ENCODE measurements at regions not wholly inside any gene's neighbourhood (a gene's known extent, or its start where the extent isn't known, plus 50 kb on each side); places are given as distances from the start of the nearest gene placed in this dataset.
"Not testable (repeated sequence)": the region's sequence is repeated elsewhere in the genome, so short reads cannot be mapped to it uniquely, and the experiment has no call there.

DNA sequence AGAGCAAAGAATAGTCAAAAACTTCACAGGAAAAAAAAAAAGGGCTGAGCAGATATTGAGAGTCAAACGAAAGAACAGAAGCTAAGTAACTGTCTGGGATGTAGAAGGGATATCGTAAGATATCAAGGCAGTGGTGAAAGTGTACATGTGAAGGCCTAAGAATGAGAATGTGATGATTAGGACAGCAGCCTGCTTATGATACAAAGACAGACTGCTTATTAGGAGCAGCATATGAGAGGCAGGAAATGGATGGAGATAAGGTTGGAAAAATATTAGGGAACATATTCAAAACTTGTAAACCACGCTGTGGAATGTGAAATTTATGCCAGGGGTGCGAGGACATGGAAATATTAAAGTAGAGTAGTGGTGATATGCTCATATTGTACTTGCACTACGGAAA is 133.1 kb upstream of the FAM174A start:
- in situ Hi-C loops (cut with HindIII; ENCODE audit: low sequenced_read_pairs), result no loop called here
- no peak for DNase-seq (ENCODE audit: low spot score)

DNA sequence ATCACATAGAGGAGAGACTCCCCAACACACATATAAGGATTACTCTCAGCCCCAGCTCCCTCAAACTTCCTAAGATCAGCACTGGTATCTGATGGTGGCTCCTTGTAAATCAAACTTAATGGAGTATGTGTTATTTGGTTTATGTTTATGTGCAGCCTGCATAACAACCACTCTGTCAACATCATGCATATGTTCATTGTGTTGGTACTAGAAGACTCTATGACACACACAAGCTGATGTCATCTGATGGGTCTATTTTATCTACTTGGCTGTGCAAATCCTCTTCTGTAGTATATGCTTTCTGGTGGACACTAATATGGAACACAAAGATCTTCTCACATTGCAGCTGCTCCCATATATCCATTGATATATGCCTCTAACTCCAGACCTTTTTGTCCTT is 134.0 kb upstream of the FAM174A start:
- no peak for DNase-seq (ENCODE audit: low spot score)
- in situ Hi-C loops (cut with HindIII; ENCODE audit: low sequenced_read_pairs), result no loop called here

DNA sequence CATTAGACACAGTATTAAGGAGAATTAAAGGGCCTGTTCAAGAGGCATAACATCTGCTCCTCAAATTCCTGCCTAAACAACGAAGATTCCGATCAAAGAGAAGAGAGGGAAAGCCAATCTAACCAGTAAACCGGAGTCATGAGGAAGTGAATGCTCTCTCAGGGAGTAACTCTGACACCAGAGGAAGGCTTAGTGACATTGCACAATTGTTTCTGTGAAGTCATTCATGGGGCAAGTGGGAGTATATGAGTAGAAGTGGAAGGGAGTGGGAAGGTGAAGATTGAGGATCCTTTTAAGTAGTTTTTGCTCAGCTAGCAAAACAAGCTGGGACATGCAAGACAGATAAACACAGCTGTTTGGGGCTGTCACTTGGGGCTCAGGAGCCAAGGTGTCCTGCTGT is 136.4 kb upstream of the FAM174A start:
- DNase-seq (ENCODE audit: low spot score); in situ Hi-C loops (cut with HindIII; ENCODE audit: low sequenced_read_pairs): not testable (repeated sequence)

DNA sequence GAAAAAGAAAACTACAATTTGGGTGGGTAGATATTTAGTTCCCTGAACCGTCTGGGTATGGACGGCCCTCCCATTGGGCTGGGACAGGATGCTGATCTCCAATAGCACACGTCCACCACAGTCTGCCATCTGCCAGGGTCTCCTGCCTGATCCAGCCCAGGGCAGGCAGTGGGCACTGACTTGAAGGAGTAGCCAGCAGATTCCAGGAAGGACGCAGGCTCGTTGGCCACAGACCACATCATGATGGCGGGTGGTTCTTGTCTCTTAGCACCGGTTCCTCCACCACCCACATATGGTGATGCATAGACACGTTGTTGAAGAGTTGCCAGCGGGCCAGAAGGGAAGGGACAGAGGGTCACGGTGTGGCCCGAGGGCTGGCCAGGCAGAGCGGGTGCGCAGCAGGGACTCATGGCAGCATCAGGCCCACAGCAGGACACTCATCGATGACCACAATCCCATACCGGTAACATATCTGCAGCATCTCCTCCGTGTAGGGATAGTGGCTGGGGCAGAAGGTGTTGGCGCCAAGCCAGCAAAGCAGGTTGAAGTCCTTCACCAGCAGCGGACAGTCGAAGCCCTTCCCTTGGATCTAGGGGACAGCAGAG is 155.8 kb upstream of the FAM174A start:
- DNase-seq (ENCODE audit: low spot score); in situ Hi-C loops (cut with HindIII; ENCODE audit: low sequenced_read_pairs): not testable (repeated sequence)

DNA sequence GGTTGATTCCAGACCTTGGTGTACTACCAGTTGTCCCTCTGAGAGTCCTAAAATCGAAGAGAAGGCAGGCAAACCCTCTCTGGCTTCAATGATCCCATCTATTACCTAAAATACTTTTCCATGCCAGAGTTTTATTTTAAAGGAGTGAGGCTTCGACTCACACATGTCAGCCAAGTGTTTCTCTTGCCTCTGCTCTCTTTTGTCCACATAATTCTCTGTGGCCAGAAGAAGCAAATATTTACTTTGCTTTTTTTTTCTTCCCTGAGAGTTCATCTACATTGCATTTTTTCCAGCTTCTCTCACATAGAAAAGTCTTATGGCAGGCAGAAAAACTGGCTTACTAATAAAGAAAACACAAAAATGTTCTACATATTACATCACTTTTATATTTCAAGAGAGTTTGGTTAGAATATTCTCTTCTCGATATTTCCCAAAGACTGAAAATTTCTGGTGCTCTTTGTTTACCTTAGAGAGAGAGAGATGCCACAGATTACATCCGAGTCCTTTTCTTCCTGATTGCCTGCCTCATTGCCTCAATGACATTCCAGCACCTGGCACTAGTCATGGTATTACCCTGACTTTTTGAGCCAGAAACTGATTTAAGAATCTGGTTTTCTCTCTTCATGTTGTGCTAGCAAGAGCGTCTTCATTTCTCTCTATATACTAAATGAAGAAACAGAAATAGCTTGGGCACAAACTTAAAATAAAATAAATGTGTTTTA is 170.3 kb upstream of the FAM174A start:
- DNase-seq (ENCODE audit: low spot score); in situ Hi-C loops (cut with HindIII; ENCODE audit: low sequenced_read_pairs): not testable (repeated sequence)

DNA sequence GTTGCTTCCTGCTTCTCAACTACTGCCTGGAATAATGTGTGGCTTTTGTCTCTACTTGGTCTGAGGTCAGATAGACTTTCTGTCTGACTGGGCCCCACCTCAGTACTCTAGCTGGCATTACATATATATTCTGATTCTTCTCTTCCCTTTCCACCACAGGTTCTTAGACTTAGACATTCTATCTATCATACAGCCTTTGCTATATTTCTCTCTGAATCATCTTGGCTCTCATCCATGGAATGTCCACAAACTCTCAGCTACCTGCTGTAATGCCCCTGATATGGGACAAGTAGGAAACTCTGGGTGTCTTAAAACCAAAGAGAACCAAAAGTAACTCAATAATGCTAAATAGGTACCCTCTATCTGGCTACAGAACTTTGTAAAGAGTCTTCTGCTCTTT is 170.8 kb upstream of the FAM174A start:
- DNase-seq (ENCODE audit: low spot score); in situ Hi-C loops (cut with HindIII; ENCODE audit: low sequenced_read_pairs): not testable (repeated sequence)

DNA sequence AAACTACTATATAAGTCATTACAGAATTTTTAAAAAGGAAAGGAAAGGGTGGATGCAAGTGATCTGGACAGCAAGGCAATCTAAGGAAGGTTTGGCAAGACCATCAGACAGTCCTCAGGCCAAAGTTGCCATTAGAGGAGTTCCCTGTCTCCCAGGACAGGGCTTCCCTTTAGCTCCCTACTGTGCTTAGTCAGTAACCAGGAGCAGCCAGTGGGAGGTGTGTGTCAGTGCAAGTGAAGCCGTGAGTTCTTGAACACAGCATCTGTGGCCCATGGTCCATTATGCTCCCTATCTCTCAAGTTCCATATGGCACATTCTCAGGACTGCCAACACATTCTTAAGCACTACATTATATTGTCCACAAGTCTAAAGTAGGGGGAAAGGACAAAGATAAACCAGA is 175.2 kb upstream of the FAM174A start:
- DNase-seq (ENCODE audit: low spot score); in situ Hi-C loops (cut with HindIII; ENCODE audit: low sequenced_read_pairs): not testable (repeated sequence)

DNA sequence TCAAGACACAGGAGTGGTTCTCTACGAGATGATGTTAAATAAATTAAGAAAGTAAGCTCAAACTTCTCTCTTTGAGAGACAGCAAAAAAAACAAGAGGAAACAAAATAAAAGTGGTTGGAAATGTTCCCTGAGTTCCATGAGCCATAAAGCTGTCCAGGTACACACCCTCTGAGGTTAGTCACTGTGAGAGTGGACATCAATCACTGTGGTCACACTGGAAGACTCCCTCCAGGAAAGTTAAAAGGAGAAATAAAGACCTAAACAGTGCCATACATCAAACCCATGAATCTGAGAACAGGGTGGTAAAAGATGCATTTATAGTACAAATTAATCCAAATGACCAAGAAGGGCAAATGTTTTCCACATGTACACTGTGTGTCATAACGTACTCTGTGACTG is 188.9 kb upstream of the FAM174A start:
- in situ Hi-C loops (cut with HindIII; ENCODE audit: low sequenced_read_pairs); DNase-seq (ENCODE audit: low spot score): not testable (repeated sequence)

DNA sequence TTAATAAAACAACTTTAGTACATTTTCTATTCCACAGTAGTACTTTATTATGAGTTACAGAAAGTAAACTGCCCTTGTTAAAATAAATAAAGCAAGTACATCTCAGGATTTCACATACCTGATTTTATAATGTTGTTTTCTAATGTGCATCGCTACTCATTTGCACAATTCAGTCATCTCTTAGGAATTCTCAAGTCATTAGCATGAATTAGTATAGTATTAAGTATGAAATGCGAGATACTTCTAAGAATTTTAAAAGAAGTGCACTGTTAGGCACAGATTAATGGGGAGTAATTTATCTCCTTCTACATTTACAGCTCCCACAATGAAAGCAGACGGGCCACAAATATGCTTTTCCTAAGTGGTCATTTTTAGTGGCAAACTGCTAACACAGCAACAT is 193.7 kb upstream of the FAM174A start:
- in situ Hi-C loops (cut with HindIII; ENCODE audit: low sequenced_read_pairs); DNase-seq (ENCODE audit: low spot score): not testable (repeated sequence)

DNA sequence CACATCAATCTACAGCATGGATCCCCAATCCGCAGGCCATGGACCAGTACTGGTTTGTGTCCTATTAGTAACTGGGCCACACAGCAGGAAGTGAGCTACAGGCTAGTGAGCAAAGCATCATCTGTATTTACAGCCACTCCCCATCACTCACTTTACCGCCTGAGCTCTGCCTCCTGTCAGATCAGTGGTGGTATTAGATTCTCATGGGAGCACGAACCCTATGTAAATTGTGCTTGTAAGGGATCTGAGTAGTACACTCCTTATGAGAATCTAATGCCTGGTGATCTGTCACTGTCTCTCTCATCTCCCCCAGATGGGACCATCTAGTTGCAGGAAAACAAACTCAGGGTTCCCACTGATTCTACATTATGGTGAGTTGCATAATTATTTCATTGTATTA is 212.7 kb upstream of the FAM174A start:
- no peak for DNase-seq (ENCODE audit: low spot score)
- in situ Hi-C loops (cut with HindIII; ENCODE audit: low sequenced_read_pairs), result no loop called here

DNA sequence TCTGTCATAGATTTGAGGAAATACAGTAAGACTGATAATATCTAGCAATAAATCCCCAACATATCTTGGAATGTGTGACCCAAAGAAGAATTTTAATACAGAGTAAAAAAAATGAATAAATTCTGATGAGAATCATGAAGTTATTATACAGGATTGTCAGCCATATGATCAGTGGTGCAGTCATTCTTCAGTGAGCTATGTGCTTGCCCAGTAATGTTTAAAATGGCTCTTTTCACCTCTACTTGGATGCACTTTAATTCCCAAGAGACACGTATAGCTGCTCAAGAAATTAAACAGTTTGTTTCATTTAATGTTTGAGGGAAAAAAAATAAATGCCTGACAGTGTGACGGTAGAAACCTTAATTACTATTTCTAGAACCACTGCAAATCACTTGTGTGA is 215.3 kb upstream of the FAM174A start:
- in situ Hi-C loops (cut with HindIII; ENCODE audit: low sequenced_read_pairs), result no loop called here

DNA sequence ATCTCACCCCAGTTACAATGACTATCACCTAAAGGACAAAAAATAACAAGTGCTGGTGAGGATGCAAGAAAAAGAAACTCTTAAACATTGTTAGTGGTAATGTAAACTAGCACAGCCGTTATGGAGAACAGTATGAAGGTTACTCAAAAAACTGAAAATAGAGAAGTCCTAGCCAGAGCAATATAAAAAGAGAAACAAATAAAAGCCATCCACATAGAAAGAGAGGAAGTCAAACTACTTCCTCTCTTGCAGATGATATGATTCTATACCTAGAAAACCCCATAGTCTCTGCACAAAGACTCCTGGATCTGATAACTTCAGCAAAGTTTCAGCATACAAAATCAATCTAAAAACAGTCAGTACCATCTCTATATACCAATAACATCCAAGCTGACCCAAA is 221.5 kb upstream of the FAM174A start:
- in situ Hi-C loops (cut with HindIII; ENCODE audit: low sequenced_read_pairs), result no loop called here
- DNase-seq (ENCODE audit: low spot score), result no peak

More for the DNA sequence above, 215.3 kb upstream of the FAM174A start:
- no peak for DNase-seq (ENCODE audit: low spot score)

DNA sequence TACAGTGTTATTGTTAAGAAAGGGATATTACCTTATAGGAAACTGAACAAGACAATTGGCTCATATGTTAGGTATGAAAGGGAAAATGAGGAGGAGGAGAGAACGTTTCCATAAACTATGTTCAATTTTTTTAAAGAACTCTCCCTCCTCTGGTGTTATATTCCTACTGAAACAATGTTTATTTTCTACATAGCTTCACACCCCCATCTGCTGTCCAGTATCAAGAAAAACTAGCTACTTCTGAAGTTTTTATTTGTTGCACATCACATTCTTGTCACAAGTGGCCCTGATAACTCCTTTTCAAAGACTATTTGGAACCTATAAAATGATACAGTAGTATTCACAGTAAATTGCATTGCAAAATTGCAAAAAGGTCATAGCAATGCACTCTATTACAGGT is 223.4 kb upstream of the FAM174A start:
- in situ Hi-C loops (cut with HindIII; ENCODE audit: low sequenced_read_pairs), result no loop called here
- DNase-seq (ENCODE audit: low spot score), result no peak

DNA sequence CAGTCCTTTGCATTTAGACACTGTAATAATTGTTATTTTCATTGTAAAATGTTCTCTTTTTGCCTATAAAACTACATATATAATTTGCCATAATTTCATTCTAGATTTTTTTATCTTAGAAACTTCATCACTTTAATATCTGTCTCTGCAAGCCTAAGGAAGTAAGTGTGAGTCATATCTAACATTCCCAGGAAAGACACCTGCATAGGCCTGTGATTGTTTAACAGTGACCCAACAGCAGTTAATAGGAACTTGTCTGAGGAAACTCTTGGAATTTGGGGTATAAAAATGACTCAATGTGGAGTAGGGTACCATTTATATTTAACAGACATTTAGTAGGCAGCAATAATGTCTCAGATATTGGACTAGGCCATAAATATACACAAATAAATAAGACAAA is 229.2 kb upstream of the FAM174A start:
- DNase-seq (ENCODE audit: low spot score), result no peak
- in situ Hi-C loops (cut with HindIII; ENCODE audit: low sequenced_read_pairs), result no loop called here

DNA sequence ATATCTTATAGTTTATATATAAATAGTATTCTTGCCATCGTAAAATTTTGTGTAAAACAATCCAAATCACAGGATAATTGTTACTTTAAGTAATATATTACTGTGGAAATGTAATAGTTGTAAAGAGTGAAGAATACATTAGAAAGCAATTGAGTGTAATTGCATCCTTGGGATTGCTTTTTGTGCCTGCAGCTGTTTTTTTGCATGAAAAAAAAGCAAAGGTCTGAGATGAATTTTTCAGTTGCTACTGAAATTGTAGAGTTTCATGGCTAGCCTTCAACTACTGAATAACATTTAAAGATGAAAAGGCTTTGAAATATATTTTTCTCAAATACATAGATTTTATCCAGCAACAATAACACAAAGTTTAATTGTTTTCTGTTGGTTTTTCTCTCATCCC is 232.0 kb upstream of the FAM174A start:
- in situ Hi-C loops (cut with HindIII; ENCODE audit: low sequenced_read_pairs), result no loop called here
- DNase-seq (ENCODE audit: low spot score), result no peak

DNA sequence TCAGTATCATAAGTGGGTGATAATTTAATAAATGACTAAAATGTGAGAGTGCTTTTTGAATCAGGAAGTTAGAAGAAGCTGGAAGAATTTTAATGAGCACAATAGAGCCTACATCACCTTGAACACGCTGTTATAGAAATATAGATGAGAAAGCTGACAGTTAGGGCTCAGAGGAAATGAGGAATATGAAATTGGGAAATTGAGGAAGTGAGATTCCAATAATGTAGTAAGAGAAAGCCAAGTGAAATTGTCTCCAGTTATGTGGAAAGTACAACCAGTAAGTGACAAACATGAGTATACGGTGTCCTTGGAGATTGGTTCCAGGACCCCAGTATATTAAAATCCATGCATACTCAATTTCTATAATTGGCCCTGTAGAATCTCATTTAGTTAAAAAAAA is 235.9 kb upstream of the FAM174A start:
- in situ Hi-C loops (cut with HindIII; ENCODE audit: low sequenced_read_pairs), result no loop called here
- DNase-seq (ENCODE audit: low spot score), result no peak

DNA sequence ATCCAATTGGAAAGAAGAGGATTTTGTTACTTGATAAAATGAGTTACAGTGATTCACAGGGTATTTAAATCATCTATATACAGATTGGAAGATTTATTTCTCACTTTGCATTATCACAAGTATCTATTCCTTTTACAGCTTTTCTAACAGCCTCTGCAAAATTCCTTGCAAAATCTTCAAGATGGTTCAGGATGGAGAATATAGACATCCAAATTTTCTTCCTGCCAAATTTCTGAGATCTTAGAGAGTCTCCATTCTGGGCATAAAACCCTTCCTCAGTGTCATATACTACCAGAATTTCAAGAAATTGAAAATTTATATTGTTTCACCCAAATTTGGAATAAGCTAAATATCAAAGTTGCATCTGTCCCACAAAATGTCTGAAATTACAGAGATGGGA is 259.1 kb upstream of the FAM174A start:
- in situ Hi-C loops (cut with HindIII; ENCODE audit: low sequenced_read_pairs), result no loop called here
- DNase-seq (ENCODE audit: low spot score), result no peak

DNA sequence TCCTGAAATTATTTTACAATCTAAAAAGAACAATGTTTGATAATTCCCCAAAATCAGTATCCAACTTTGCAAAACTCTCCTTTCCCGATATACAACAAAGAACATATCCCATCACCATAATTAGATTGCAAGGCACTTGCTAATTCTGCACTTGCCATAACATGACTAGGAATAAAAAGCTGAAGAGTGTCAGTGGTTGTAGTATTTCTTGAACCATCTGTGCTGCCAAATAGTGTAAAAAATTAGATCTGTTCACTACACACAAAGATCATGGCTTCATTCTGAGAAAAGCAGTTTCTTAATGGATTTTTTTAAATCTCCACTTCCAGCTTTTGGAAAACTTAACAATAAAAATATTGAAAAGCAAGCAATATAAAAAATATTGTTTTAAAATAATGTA is 259.5 kb upstream of the FAM174A start:
- DNase-seq (ENCODE audit: low spot score), result no peak
- in situ Hi-C loops (cut with HindIII; ENCODE audit: low sequenced_read_pairs), result no loop called here

DNA sequence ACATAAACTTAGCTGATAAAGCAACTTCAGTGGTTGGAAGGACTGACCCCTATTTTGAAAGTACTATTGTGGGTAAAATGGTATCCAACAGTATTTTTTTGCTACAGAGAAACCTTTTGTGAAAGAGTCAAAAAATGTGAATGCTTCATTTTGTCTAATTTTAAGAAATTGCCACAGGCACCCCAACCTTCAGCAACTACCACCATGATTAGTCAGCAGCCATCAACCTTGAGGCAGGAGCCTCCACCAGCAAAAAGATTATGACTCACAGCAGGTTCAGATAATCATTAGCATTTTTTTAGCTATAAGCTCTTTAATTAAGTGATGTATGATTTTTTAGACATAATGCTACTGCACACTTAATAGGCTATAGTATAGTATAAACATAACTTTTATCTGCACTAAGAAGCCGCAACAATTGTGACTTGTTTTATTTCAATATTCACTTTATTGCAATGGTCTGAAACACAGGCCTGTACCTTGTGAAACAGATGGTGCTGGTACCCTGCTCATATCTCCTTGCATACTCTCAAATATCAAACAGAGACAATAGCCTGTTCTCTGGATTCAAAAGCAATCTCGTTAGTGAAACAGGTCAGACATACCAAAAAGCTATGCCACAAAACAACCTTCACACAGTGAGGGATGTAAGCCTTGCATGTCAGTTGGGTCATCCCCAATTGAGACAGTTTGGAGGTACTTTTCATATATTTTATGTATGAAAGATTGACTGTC is 261.2 kb upstream of the FAM174A start:
- in situ Hi-C loops (cut with HindIII; ENCODE audit: low sequenced_read_pairs), result no loop called here
- DNase-seq (ENCODE audit: low spot score), result no peak

DNA sequence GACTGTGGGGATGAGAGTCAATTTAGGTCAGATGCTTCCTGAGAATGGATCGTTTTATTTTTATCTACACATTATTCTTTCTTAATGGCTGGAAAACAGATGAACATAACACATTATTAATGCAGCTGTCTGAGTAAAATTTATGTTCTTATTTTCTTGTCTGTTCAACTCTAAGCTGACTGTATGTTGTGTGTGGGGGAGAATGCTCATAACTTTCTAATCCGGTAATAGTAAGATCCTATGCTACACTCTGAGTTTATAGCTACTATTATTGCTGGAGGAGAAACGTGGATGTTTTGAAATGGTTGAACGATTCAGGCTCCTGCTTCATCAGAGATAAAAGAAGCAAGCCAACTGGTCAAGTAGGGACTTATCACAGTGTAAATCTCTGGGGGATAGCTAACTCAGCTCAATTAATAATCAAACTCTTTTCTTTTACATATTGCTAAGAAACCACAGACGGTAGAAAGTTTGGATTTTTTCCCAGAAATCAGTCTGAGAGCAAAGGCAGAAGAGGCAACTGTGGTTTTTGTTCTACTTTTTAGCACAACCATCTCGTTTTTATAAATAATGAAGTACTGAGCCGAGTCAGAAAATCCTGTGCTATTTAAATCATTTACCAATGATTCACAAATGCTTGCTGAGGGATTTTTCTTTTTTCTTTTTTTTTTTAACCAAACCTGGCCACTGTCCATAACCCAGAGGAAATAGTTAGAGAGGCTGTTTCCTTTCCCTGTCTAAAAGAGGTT is 265.0 kb upstream of the FAM174A start:
- peak; percentile 10 for DNase-seq (ENCODE audit: low spot score)
- in situ Hi-C loops (cut with HindIII; ENCODE audit: low sequenced_read_pairs), result no loop called here

All from G401 (cell line).